Fibroblast of lung (primary cell): ENCODE measurements at regions not wholly inside any gene's neighbourhood (a gene's known extent, or its start where the extent isn't known, plus 50 kb on each side); places are given as distances from the start of the nearest gene placed in this dataset.

Experiments used
- EZH2 ChIP-seq: IDR thresholded peaks from 2 replicates; pipeline ENCODE4 v1.5.1; 2012; ENCODE audit warnings: low read length, control low read depth, mild to moderate bottlenecking; ENCODE audit errors: missing control alignments
- TF ChIP-seq, protein P1 (sequence below), 2 donors: IDR thresholded peaks in 1 of 2; conservative IDR thresholded peaks in 1 of 2; 1 replicate in 1 of 2; 2 replicates in 1 of 2; pipeline ENCODE4 v1.5.1; 2011 to 2012; ENCODE audit warnings: low read length in 2 of 2, control low read depth in 1 of 2, inconsistent platforms in 1 of 2, low read depth in 1 of 2, mild to moderate bottlenecking in 1 of 2

DNA sequence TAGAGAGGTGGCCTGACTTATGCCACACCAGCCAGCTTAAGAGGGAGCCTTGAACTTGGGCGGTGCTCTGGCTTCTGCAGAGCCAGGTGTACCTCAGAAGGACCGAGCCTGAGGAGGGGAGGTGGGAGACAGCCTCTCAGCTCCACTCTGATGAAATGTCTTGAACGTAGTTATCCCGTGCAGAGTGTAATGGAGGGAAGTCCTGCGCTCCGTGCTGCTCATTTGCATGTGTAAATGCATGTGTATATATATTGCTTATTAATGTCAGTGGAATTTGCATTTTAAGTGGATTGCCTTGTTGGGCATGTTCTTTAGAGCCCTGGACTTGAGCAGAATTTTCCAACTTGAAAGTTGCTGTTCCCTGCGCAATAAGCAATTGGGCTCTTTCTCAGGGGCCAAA is 264.9 kb upstream of the SDK2 start:
- TF ChIP-seq, protein P1, sequence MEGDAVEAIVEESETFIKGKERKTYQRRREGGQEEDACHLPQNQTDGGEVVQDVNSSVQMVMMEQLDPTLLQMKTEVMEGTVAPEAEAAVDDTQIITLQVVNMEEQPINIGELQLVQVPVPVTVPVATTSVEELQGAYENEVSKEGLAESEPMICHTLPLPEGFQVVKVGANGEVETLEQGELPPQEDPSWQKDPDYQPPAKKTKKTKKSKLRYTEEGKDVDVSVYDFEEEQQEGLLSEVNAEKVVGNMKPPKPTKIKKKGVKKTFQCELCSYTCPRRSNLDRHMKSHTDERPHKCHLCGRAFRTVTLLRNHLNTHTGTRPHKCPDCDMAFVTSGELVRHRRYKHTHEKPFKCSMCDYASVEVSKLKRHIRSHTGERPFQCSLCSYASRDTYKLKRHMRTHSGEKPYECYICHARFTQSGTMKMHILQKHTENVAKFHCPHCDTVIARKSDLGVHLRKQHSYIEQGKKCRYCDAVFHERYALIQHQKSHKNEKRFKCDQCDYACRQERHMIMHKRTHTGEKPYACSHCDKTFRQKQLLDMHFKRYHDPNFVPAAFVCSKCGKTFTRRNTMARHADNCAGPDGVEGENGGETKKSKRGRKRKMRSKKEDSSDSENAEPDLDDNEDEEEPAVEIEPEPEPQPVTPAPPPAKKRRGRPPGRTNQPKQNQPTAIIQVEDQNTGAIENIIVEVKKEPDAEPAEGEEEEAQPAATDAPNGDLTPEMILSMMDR (conservative IDR thresholded peaks at IDR 0.05 in 1 of 2, IDR thresholded peaks at IDR 0.05 in 1 of 2; ENCODE audit: low read depth in 1 of 2, low read length in 2 of 2) = no peak
- TF ChIP-seq EZH2 = no peak
